Calu3 (cell line): ENCODE measurements at regions not wholly inside any gene's neighbourhood (a gene's known extent, or its start where the extent isn't known, plus 50 kb on each side); places are given as distances from the start of the nearest gene placed in this dataset.
"Not testable (repeated sequence)": the region's sequence is repeated elsewhere in the genome, so short reads cannot be mapped to it uniquely, and the experiment has no call there.

Source experiments
- BruUV-seq: library from RNA; stranded (reverse); fragments of 400-500 nt; replicated peaks from 2 replicates; lab custom pipeline; 2021; lab: Mats Ljungman, UMichigan
- CTCF ChIA-PET: fragments of 300-600 bp; sonication (Branson Sonifier 250); formaldehyde crosslinking; loops from one replicate; lab custom pipeline; 2022; ENCODE audit warnings: antibody characterized with exemption; lab: Charles Lee
- DNase-seq: peaks from one replicate; pipeline ENCODE4 v3.0.0; 2022
- H3K27ac Mint-ChIP-seq: one replicate; pipeline ENCODE4 v1.8.0; 2022; ENCODE audit warnings: mixed read lengths; ENCODE audit not compliant: unreplicated experiment
- H3K27me3 Mint-ChIP-seq: one replicate; pipeline ENCODE4 v1.8.0; 2022; ENCODE audit warnings: mixed read lengths; ENCODE audit not compliant: unreplicated experiment
- H3K36me3 Mint-ChIP-seq: one replicate; pipeline ENCODE4 v1.8.0; 2022; ENCODE audit warnings: mild to moderate bottlenecking, moderate library complexity, mixed read lengths; ENCODE audit not compliant: insufficient read depth, unreplicated experiment
- H3K4me1 Mint-ChIP-seq: one replicate; pipeline ENCODE4 v1.8.0; 2022; ENCODE audit warnings: mild to moderate bottlenecking, low read depth, mixed read lengths; ENCODE audit not compliant: unreplicated experiment
- H3K4me3 Mint-ChIP-seq: one replicate; pipeline ENCODE4 v1.8.0; 2022; ENCODE audit warnings: mild to moderate bottlenecking, low read depth, moderate library complexity, mixed read lengths; ENCODE audit not compliant: unreplicated experiment
- H3K9me3 Mint-ChIP-seq: one replicate; pipeline ENCODE4 v1.8.0; 2022; ENCODE audit warnings: low read depth, mixed read lengths; ENCODE audit not compliant: unreplicated experiment
- CTCF ChIP-seq: fragments of 200-600 bp; IDR thresholded peaks from one replicate; pipeline ENCODE4 v1.8.0; 2022; ENCODE audit warnings: antibody characterized with exemption; ENCODE audit not compliant: unreplicated experiment
- intact Hi-C: fragments of 100-400 bp; cut with micrococcal nuclease; formaldehyde crosslinking; loops from one replicate; pipeline ENCODE4 v1.10.0; 2022; ENCODE audit not compliant: unreplicated experiment

GRCh38 chrX:35562395-35562794 lies 235.7 kb upstream of the MAGEB16 start:
- Mint-ChIP-seq H3K27me3 (no peaks in the 10 kb centered on the region), H3K4me1 (peaks cover 20% of the 10 kb centered on the region), H3K27ac (no peak overlapping the region), H3K4me3 (no peak overlapping the region), H3K9me3 (no peaks in the 10 kb centered on the region), H3K36me3 (no peaks in the 10 kb centered on the region)
- DNase-seq, result no peak
- CTCF ChIA-PET, result no interaction called here
- TF ChIP-seq CTCF, result no peak
- no TSS peak for BruUV-seq
- intact Hi-C loops, result no loop called here

- Mint-ChIP-seq H3K27ac (no peak overlapping the region), H3K4me1 (no peaks in the 10 kb centered on the region), H3K9me3 (peaks cover 5% of the 10 kb centered on the region), H3K27me3 (no peaks in the 10 kb centered on the region), H3K4me3 (no peak overlapping the region), H3K36me3 (peaks cover 5% of the 10 kb centered on the region)
- intact Hi-C loops, result no loop called here
- CTCF ChIA-PET, result interaction anchor here (0.6 kb wide), 1 partner anchor 480 kb away, joined by 6 read pairs; no protein-coding TSS in a partner anchor
- no TSS peak for BruUV-seq
- TF ChIP-seq CTCF, result no peak
- DNase-seq, result no peak
Measured at GRCh38 chrX:35590210-35590609, 207.9 kb upstream of the MAGEB16 start.

GRCh38 chrX:35611562-35611961 lies 186.6 kb upstream of the MAGEB16 start:
- H3K4me3 Mint-ChIP-seq, DNase-seq, H3K27me3 Mint-ChIP-seq, BruUV-seq, intact Hi-C loops, H3K27ac Mint-ChIP-seq, H3K36me3 Mint-ChIP-seq, CTCF ChIA-PET, H3K4me1 Mint-ChIP-seq: not testable (repeated sequence)
- H3K9me3 Mint-ChIP-seq, result peaks cover 14% of the 10 kb centered on the region

- Mint-ChIP-seq H3K9me3 (peaks cover 3% of the 10 kb centered on the region), H3K27me3 (no peaks in the 10 kb centered on the region), H3K27ac (no peak overlapping the region), H3K4me1 (peaks cover 19% of the 10 kb centered on the region), H3K4me3 (no peak overlapping the region), H3K36me3 (no peaks in the 10 kb centered on the region)
- CTCF ChIA-PET, result no interaction called here
- TF ChIP-seq CTCF, result no peak
- BruUV-seq, result no TSS peak
- no peak for DNase-seq
- intact Hi-C loops, result no loop called here
Measured at GRCh38 chrX:35617836-35618235, 180.3 kb upstream of the MAGEB16 start.

- peaks cover 3% of the 10 kb centered on the region for H3K9me3 Mint-ChIP-seq
- peaks cover 20% of the 10 kb centered on the region for H3K4me1 Mint-ChIP-seq
Measured at GRCh38 chrX:35622040-35622439, 176.1 kb upstream of the MAGEB16 start.

More at GRCh38 chrX:35622040-35622439, 176.1 kb upstream of the MAGEB16 start:
- no peak for TF ChIP-seq CTCF
- Mint-ChIP-seq H3K27me3 (no peaks in the 10 kb centered on the region), H3K4me3 (no peak overlapping the region), H3K27ac (peak overlapping the region; percentile 48), H3K36me3 (no peaks in the 10 kb centered on the region)
- DNase-seq, result no peak
- CTCF ChIA-PET, result no interaction called here
- intact Hi-C loops, result no loop called here
- no TSS peak for BruUV-seq
